SH-SY5Y (cell line): ENCODE measurements at regions not wholly inside any gene's neighbourhood (a gene's known extent, or its start where the extent isn't known, plus 50 kb on each side); places are given as distances from the start of the nearest gene placed in this dataset.

Source experiments
- GATA2 ChIP-seq: IDR thresholded peaks from 2 replicates; pipeline ENCODE4 v1.6.1; 2011; ENCODE audit warnings: mild to moderate bottlenecking, low read depth, low read length
- GATA3 ChIP-seq: IDR thresholded peaks from 2 replicates; pipeline ENCODE4 v1.6.1; 2011; ENCODE audit warnings: low read depth, mild to moderate bottlenecking, low read length, moderate library complexity

GRCh38 chr11:70900540-70900939, 351.8 kb downstream of the SHANK2 start:
- TF ChIP-seq GATA3, result no peak
- TF ChIP-seq GATA2, result no peak
